ENCODE measurements at regions not wholly inside any gene's neighbourhood (a gene's known extent, or its start where the extent isn't known, plus 50 kb on each side); places are given as distances from the start of the nearest gene placed in this dataset.
A peak's percentile ranks its signal among the peaks of the same experiment; 100 is the strongest.

DNA sequence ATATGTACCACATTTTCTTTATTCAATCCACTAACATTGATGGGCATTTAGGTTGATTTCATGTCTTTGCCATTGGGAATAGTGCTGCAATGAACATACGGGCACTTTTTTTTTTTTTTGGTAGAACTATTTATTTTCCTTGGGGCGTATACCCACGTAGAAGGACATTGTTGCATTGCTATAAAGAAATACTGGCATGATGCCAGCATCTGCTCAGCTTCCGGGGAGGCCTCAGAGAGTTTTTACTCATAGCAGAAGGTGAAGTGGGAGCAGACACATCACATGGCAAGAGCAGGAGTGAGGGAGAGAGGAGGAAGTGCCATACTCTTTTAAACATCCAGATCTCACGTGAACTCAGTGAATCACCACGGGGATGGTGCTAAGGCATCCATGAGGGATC is 197.0 kb downstream of the SQOR start:
- intact Hi-C loops (cut with DNase I): no loop called here
- peaks cover 23% of the 10 kb centered on the region for H3K4me1 ChIP-seq
- DNase-seq: no peak
- 62 to 78% methylated on average over 6 of the region's 6 CpGs for WGBS, 2 donors
- H3K9me3 ChIP-seq: no peaks in the 10 kb centered on the region
- H3K27ac ChIP-seq: no peak overlapping the region
- H3K27me3 ChIP-seq: no peaks in the 10 kb centered on the region
- H3K36me3 ChIP-seq (replicated peaks in 1 of 2; ENCODE audit: insufficient read depth in 1 of 2, low read depth in 2 of 2): no peaks in the 10 kb centered on the region
- no peak overlapping the region for H3K4me3 ChIP-seq
- ATAC-seq: no peak
- no peak for TF ChIP-seq POLR2A (IDR thresholded peaks at IDR 0.05)
- TF ChIP-seq, protein P1, sequence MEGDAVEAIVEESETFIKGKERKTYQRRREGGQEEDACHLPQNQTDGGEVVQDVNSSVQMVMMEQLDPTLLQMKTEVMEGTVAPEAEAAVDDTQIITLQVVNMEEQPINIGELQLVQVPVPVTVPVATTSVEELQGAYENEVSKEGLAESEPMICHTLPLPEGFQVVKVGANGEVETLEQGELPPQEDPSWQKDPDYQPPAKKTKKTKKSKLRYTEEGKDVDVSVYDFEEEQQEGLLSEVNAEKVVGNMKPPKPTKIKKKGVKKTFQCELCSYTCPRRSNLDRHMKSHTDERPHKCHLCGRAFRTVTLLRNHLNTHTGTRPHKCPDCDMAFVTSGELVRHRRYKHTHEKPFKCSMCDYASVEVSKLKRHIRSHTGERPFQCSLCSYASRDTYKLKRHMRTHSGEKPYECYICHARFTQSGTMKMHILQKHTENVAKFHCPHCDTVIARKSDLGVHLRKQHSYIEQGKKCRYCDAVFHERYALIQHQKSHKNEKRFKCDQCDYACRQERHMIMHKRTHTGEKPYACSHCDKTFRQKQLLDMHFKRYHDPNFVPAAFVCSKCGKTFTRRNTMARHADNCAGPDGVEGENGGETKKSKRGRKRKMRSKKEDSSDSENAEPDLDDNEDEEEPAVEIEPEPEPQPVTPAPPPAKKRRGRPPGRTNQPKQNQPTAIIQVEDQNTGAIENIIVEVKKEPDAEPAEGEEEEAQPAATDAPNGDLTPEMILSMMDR (IDR thresholded peaks at IDR 0.05): no peak

DNA sequence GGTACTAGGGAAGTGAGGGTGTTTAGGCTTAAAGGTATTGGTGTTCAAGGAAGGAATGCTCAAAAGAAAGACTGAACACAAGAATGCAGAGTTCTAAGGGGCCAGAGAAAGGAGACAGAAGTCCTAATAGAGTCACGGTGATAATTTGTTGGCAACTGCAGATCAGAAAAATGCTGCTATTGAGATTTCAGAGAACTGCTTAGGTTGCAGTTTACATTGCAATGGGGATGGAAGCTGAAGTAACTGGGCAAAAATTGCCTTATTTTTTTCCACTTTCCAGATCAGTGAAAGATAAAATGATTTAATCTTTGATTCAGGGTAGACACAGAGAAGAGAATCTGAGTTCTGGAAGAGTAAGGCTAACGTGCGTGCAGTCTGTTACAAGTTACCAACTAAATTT is 199.8 kb downstream of the SQOR start:
- H3K27ac ChIP-seq: no peak overlapping the region

DNA sequence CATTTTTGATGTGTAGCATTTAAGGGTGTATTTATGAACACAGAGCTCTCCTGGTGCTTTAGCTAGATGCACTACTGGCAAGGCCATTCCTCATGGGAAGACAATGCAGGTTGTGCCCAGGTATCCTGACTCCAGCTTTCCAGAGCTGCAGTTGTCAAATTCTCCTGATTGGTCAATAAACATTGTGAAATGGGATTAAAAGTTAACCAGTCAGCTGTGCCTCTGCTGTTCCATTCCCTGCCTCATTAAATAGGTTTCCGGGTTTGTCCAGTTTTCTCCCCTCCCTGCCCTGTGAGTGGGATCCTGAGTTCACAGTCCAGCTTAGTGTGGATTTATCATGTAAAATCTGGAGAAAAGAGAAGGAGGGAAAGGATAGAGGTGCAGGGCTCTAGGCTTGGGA is 207.3 kb downstream of the SQOR start:
- TF ChIP-seq, protein P1 (IDR thresholded peaks at IDR 0.05): no peak
- peak in 2 of 3 donors; percentile 34 to 41 for TF ChIP-seq POLR2A (IDR thresholded peaks at IDR 0.05)
- peak; percentile 46 to 73 (median 66) for DNase-seq
- Histone ChIP-seq H3K9me3 (no peaks in the 10 kb centered on the region), H3K27ac (peak overlapping the region; percentile 34 to 81 (median 54)), H3K4me3 (no peak overlapping the region), H3K27me3 (no peaks in the 10 kb centered on the region), H3K36me3 (replicated peaks in 1 of 2; ENCODE audit: insufficient read depth in 1 of 2, low read depth in 2 of 2) (no peaks in the 10 kb centered on the region), H3K4me1 (peaks cover 20% of the 10 kb centered on the region)
- WGBS, 2 donors: 14 to 25% methylated on average over 1 of the region's 1 CpG
- intact Hi-C loops (cut with DNase I): no loop called here
- ATAC-seq: peak; percentile 94

More for the DNA sequence above, 199.8 kb downstream of the SQOR start:
- ATAC-seq (no peak), DNase-seq (no peak)
- H3K27me3 ChIP-seq: no peaks in the 10 kb centered on the region
- TF ChIP-seq, protein P1 (IDR thresholded peaks at IDR 0.05): no peak
- no peak for TF ChIP-seq POLR2A (IDR thresholded peaks at IDR 0.05)
- intact Hi-C loops (cut with DNase I): no loop called here
- H3K9me3 ChIP-seq: no peaks in the 10 kb centered on the region
- H3K4me3 ChIP-seq: no peak overlapping the region
- WGBS, 2 donors: 88 to 97% methylated on average over 3 of the region's 3 CpGs
- H3K36me3 ChIP-seq (replicated peaks in 1 of 2; ENCODE audit: insufficient read depth in 1 of 2, low read depth in 2 of 2): no peaks in the 10 kb centered on the region
- H3K4me1 ChIP-seq: peaks cover 7% of the 10 kb centered on the region

DNA sequence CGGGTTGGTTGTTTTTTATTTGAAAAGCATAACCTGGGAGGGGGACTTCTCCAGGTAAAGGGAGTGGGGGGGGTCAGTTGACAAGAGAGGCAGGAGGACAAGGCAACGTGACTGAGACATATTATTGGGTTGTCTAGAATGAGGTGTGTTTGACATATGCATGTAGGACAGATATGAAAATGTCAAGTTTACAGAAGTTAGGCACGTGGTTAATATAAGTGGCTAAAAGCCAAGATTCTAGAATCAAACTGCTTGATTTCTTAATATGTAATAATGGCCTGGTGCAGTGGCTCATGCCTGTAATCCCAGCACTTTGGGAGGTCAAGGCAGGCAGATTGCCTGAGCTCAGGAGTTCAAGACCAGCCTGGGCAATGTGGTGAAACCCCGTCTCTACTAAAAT is 212.8 kb downstream of the SQOR start:
- H3K4me1 ChIP-seq: peaks cover 11% of the 10 kb centered on the region
- no peaks in the 10 kb centered on the region for H3K9me3 ChIP-seq
- no peak for DNase-seq
- H3K27me3 ChIP-seq: no peaks in the 10 kb centered on the region
- intact Hi-C loops (cut with DNase I): no loop called here
- no peak overlapping the region for H3K27ac ChIP-seq
- no peak overlapping the region for H3K4me3 ChIP-seq
- TF ChIP-seq, protein P1 (IDR thresholded peaks at IDR 0.05): no peak
- TF ChIP-seq POLR2A (IDR thresholded peaks at IDR 0.05): no peak
- H3K36me3 ChIP-seq (replicated peaks in 1 of 2; ENCODE audit: insufficient read depth in 1 of 2, low read depth in 2 of 2): no peaks in the 10 kb centered on the region
- 39 to 45% methylated on average over 4 of the region's 4 CpGs for WGBS, 2 donors
- ATAC-seq: no peak

DNA sequence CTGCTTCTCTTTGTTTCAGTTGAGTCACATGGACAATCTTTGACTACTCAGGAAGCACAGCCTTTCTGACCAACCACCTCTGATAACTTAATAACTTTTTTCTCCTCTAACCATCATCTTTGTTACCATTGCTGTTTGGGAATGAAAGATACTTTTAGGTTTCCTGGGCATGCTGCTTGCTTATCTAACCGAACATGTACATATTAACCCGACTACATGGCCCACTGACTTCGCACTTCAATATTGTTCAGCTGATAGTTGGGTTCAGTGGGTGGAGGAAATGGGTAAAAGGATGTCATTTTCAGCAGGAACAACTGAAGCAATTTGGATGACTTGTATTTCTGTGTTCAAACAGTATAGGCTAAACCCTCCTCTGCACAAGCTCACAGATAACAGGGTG is 214.3 kb downstream of the SQOR start:
- Histone ChIP-seq H3K9me3 (no peaks in the 10 kb centered on the region), H3K27me3 (no peaks in the 10 kb centered on the region), H3K36me3 (replicated peaks in 1 of 2; ENCODE audit: insufficient read depth in 1 of 2, low read depth in 2 of 2) (no peaks in the 10 kb centered on the region), H3K4me1 (peaks cover 10% of the 10 kb centered on the region), H3K27ac (no peak overlapping the region), H3K4me3 (no peak overlapping the region)
- intact Hi-C loops (cut with DNase I): no loop called here
- TF ChIP-seq, protein P1 (IDR thresholded peaks at IDR 0.05): no peak
- no peak for TF ChIP-seq POLR2A (IDR thresholded peaks at IDR 0.05)
- DNase-seq (no peak), ATAC-seq (no peak)
- 62 to 70% methylated on average over 3 of the region's 3 CpGs for WGBS, 2 donors

Data from body of pancreas (tissue), 4 donors.